ENCODE measurements at regions not wholly inside any gene's neighbourhood (a gene's known extent, or its start where the extent isn't known, plus 50 kb on each side); places are given as distances from the start of the nearest gene placed in this dataset.

GRCh38 chr9:129287619-129288305 is 109.7 kb upstream of the IER5L start:
- no peak overlapping the region for H3K4me3 Mint-ChIP-seq
- H3K9me3 Mint-ChIP-seq: no peaks in the 10 kb centered on the region
- no peaks in the 10 kb centered on the region for H3K36me3 Mint-ChIP-seq (ENCODE audit: low read depth)
- H3K27me3 Mint-ChIP-seq: peaks cover 3% of the 10 kb centered on the region
- no peaks in the 10 kb centered on the region for H3K4me1 Mint-ChIP-seq (ENCODE audit: low read depth)
- no peak overlapping the region for H3K27ac Mint-ChIP-seq

GRCh38 chr9:129285979-129286772 is 108.1 kb upstream of the IER5L start:
- H3K27me3 Mint-ChIP-seq: peaks cover 3% of the 10 kb centered on the region
- no peaks in the 10 kb centered on the region for H3K4me1 Mint-ChIP-seq (ENCODE audit: low read depth)
- H3K36me3 Mint-ChIP-seq (ENCODE audit: low read depth): no peaks in the 10 kb centered on the region
- no peak overlapping the region for H3K27ac Mint-ChIP-seq
- H3K4me3 Mint-ChIP-seq: no peak overlapping the region
- no peaks in the 10 kb centered on the region for H3K9me3 Mint-ChIP-seq

GRCh38 chr9:129285382-129285781 is 107.3 kb upstream of the IER5L start:
- no peaks in the 10 kb centered on the region for H3K27me3 Mint-ChIP-seq
- no peak overlapping the region for H3K27ac Mint-ChIP-seq
- no peaks in the 10 kb centered on the region for H3K36me3 Mint-ChIP-seq (ENCODE audit: low read depth)
- H3K4me3 Mint-ChIP-seq: no peak overlapping the region
- H3K9me3 Mint-ChIP-seq: no peaks in the 10 kb centered on the region
- H3K4me1 Mint-ChIP-seq (ENCODE audit: low read depth): no peaks in the 10 kb centered on the region

GRCh38 chr9:129284607-129285291 is 106.7 kb upstream of the IER5L start:
- Mint-ChIP-seq H3K27me3 (no peaks in the 10 kb centered on the region), H3K27ac (no peak overlapping the region), H3K36me3 (ENCODE audit: low read depth) (no peaks in the 10 kb centered on the region), H3K4me3 (no peak overlapping the region), H3K4me1 (ENCODE audit: low read depth) (no peaks in the 10 kb centered on the region), H3K9me3 (no peaks in the 10 kb centered on the region)

- Mint-ChIP-seq H3K9me3 (no peaks in the 10 kb centered on the region), H3K36me3 (ENCODE audit: low read depth) (no peaks in the 10 kb centered on the region), H3K4me1 (ENCODE audit: low read depth) (no peaks in the 10 kb centered on the region), H3K27ac (no peak overlapping the region), H3K27me3 (no peaks in the 10 kb centered on the region), H3K4me3 (no peak overlapping the region)
These were observed 105.9 kb upstream of the IER5L start for GRCh38 chr9:129283705-129284606.

- no peaks in the 10 kb centered on the region for H3K36me3 Mint-ChIP-seq (ENCODE audit: low read depth)
These were observed 105.2 kb upstream of the IER5L start for GRCh38 chr9:129283291-129283691.

GRCh38 chr9:129282731-129283211 is 104.7 kb upstream of the IER5L start:
- Mint-ChIP-seq H3K9me3 (no peaks in the 10 kb centered on the region), H3K27me3 (no peaks in the 10 kb centered on the region), H3K4me3 (no peak overlapping the region), H3K36me3 (ENCODE audit: low read depth) (no peaks in the 10 kb centered on the region), H3K27ac (no peak overlapping the region), H3K4me1 (ENCODE audit: low read depth) (no peaks in the 10 kb centered on the region)

More at GRCh38 chr9:129283291-129283691, 105.2 kb upstream of the IER5L start:
- H3K4me1 Mint-ChIP-seq (ENCODE audit: low read depth): no peaks in the 10 kb centered on the region
- no peak overlapping the region for H3K4me3 Mint-ChIP-seq
- H3K9me3 Mint-ChIP-seq: no peaks in the 10 kb centered on the region
- H3K27ac Mint-ChIP-seq: no peak overlapping the region
- H3K27me3 Mint-ChIP-seq: no peaks in the 10 kb centered on the region

GRCh38 chr9:129282272-129282671 is 104.2 kb upstream of the IER5L start:
- Mint-ChIP-seq H3K27ac (no peak overlapping the region), H3K9me3 (no peaks in the 10 kb centered on the region), H3K4me1 (ENCODE audit: low read depth) (no peaks in the 10 kb centered on the region), H3K4me3 (no peak overlapping the region), H3K36me3 (ENCODE audit: low read depth) (no peaks in the 10 kb centered on the region), H3K27me3 (no peaks in the 10 kb centered on the region)

- Mint-ChIP-seq H3K36me3 (ENCODE audit: low read depth) (no peaks in the 10 kb centered on the region), H3K27me3 (no peaks in the 10 kb centered on the region), H3K9me3 (no peaks in the 10 kb centered on the region), H3K4me3 (no peak overlapping the region), H3K4me1 (ENCODE audit: low read depth) (no peaks in the 10 kb centered on the region), H3K27ac (no peak overlapping the region)
These were observed 103.6 kb upstream of the IER5L start for GRCh38 chr9:129281506-129282145.

- no peaks in the 10 kb centered on the region for H3K36me3 Mint-ChIP-seq (ENCODE audit: low read depth)
- no peak overlapping the region for H3K27ac Mint-ChIP-seq
- H3K9me3 Mint-ChIP-seq: no peaks in the 10 kb centered on the region
- H3K4me3 Mint-ChIP-seq: no peak overlapping the region
- no peaks in the 10 kb centered on the region for H3K27me3 Mint-ChIP-seq
- H3K4me1 Mint-ChIP-seq (ENCODE audit: low read depth): no peaks in the 10 kb centered on the region
These were observed 102.7 kb upstream of the IER5L start for GRCh38 chr9:129280623-129281271.

- Mint-ChIP-seq H3K27ac (no peak overlapping the region), H3K4me1 (ENCODE audit: low read depth) (no peaks in the 10 kb centered on the region), H3K36me3 (ENCODE audit: low read depth) (no peaks in the 10 kb centered on the region), H3K4me3 (no peak overlapping the region), H3K27me3 (no peaks in the 10 kb centered on the region), H3K9me3 (no peaks in the 10 kb centered on the region)
These were observed 102.2 kb upstream of the IER5L start for GRCh38 chr9:129280236-129280622.

GRCh38 chr9:129278391-129279237 is 100.6 kb upstream of the IER5L start:
- no peak overlapping the region for H3K27ac Mint-ChIP-seq
- H3K4me3 Mint-ChIP-seq: no peak overlapping the region
- H3K36me3 Mint-ChIP-seq (ENCODE audit: low read depth): no peaks in the 10 kb centered on the region
- no peaks in the 10 kb centered on the region for H3K9me3 Mint-ChIP-seq
- no peaks in the 10 kb centered on the region for H3K27me3 Mint-ChIP-seq
- no peaks in the 10 kb centered on the region for H3K4me1 Mint-ChIP-seq (ENCODE audit: low read depth)

All from stimulated activated naive CD8-positive, alpha-beta T cell treated with anti-CD3 and anti-CD28 coated beads, Interleukin-15, Interleukin-2, amounts not matched to agents 100 ng/mL and 50 ng/mL, for 24 hours (primary cell).